ENCODE measurements at regions not wholly inside any gene's neighbourhood (a gene's known extent, or its start where the extent isn't known, plus 50 kb on each side); places are given as distances from the start of the nearest gene placed in this dataset.

- no peaks in the 10 kb centered on the region for H3K4me1 Mint-ChIP-seq (ENCODE audit: low read depth)
- no peaks in the 10 kb centered on the region for H3K9me3 Mint-ChIP-seq
- no peaks in the 10 kb centered on the region for H3K36me3 Mint-ChIP-seq (ENCODE audit: low read depth)
- H3K27ac Mint-ChIP-seq = no peak overlapping the region
- H3K27me3 Mint-ChIP-seq = peaks cover 3% of the 10 kb centered on the region
- intact Hi-C loops (cut with micrococcal nuclease) = no loop called here
- H3K4me3 Mint-ChIP-seq = no peak overlapping the region
Measured at GRCh38 chr2:88320076-88320773, 132.3 kb downstream of the FOXI3 start.

GRCh38 chr2:88318956-88319330 is 133.6 kb downstream of the FOXI3 start:
- Mint-ChIP-seq H3K36me3 (ENCODE audit: low read depth) (no peaks in the 10 kb centered on the region), H3K27me3 (no peaks in the 10 kb centered on the region), H3K4me1 (ENCODE audit: low read depth) (no peaks in the 10 kb centered on the region), H3K4me3 (no peak overlapping the region), H3K9me3 (no peaks in the 10 kb centered on the region), H3K27ac (no peak overlapping the region)
- intact Hi-C loops (cut with micrococcal nuclease) = no loop called here

- Mint-ChIP-seq H3K27me3 (no peaks in the 10 kb centered on the region), H3K4me3 (no peak overlapping the region), H3K9me3 (no peaks in the 10 kb centered on the region), H3K27ac (no peak overlapping the region), H3K36me3 (ENCODE audit: low read depth) (no peaks in the 10 kb centered on the region), H3K4me1 (ENCODE audit: low read depth) (no peaks in the 10 kb centered on the region)
- intact Hi-C loops (cut with micrococcal nuclease) = no loop called here
Measured at GRCh38 chr2:88318071-88318955, 134.2 kb downstream of the FOXI3 start.

GRCh38 chr2:88310787-88311186 is 140.6 kb downstream of the THNSL2 start:
- no peaks in the 10 kb centered on the region for H3K36me3 Mint-ChIP-seq (ENCODE audit: low read depth)
- no peak overlapping the region for H3K27ac Mint-ChIP-seq
- H3K27me3 Mint-ChIP-seq = peaks cover 4% of the 10 kb centered on the region
- H3K4me3 Mint-ChIP-seq = no peak overlapping the region
- H3K4me1 Mint-ChIP-seq (ENCODE audit: low read depth) = no peaks in the 10 kb centered on the region
- H3K9me3 Mint-ChIP-seq = no peaks in the 10 kb centered on the region
- intact Hi-C loops (cut with micrococcal nuclease) = no loop called here

GRCh38 chr2:88307817-88308216 is 137.7 kb downstream of the THNSL2 start:
- Mint-ChIP-seq H3K4me1 (ENCODE audit: low read depth) (no peaks in the 10 kb centered on the region), H3K9me3 (no peaks in the 10 kb centered on the region), H3K27ac (no peak overlapping the region), H3K4me3 (no peak overlapping the region), H3K36me3 (ENCODE audit: low read depth) (no peaks in the 10 kb centered on the region), H3K27me3 (peaks cover 4% of the 10 kb centered on the region)
- intact Hi-C loops (cut with micrococcal nuclease) = loop anchor here (1.0 kb wide), 1 partner anchor 117 kb away; no protein-coding TSS in a partner anchor

GRCh38 chr2:88303865-88304264 is 133.7 kb downstream of the THNSL2 start:
- H3K36me3 Mint-ChIP-seq (ENCODE audit: low read depth) = no peaks in the 10 kb centered on the region
- no peaks in the 10 kb centered on the region for H3K4me1 Mint-ChIP-seq (ENCODE audit: low read depth)
- no peaks in the 10 kb centered on the region for H3K9me3 Mint-ChIP-seq
- H3K27ac Mint-ChIP-seq = no peak overlapping the region
- H3K4me3 Mint-ChIP-seq = no peak overlapping the region
- intact Hi-C loops (cut with micrococcal nuclease) = no loop called here
- H3K27me3 Mint-ChIP-seq = peaks cover 2% of the 10 kb centered on the region

GRCh38 chr2:88296247-88296646 is 126.1 kb downstream of the THNSL2 start:
- intact Hi-C loops (cut with micrococcal nuclease) = no loop called here
- Mint-ChIP-seq H3K36me3 (ENCODE audit: low read depth) (no peaks in the 10 kb centered on the region), H3K4me1 (ENCODE audit: low read depth) (no peaks in the 10 kb centered on the region), H3K4me3 (no peak overlapping the region), H3K27ac (no peak overlapping the region), H3K9me3 (peaks cover 2% of the 10 kb centered on the region), H3K27me3 (peaks cover 4% of the 10 kb centered on the region)

GRCh38 chr2:88283886-88284592 is 113.9 kb downstream of the THNSL2 start:
- intact Hi-C loops (cut with micrococcal nuclease) = no loop called here
- H3K27ac Mint-ChIP-seq = no peak overlapping the region
- H3K9me3 Mint-ChIP-seq = no peaks in the 10 kb centered on the region
- H3K36me3 Mint-ChIP-seq (ENCODE audit: low read depth) = no peaks in the 10 kb centered on the region
- H3K4me1 Mint-ChIP-seq (ENCODE audit: low read depth) = peaks cover 22% of the 10 kb centered on the region
- no peak overlapping the region for H3K4me3 Mint-ChIP-seq
- H3K27me3 Mint-ChIP-seq = peaks cover 23% of the 10 kb centered on the region

- H3K27ac Mint-ChIP-seq = peak overlapping the region; percentile 67
- H3K4me3 Mint-ChIP-seq = no peak overlapping the region
- peaks cover 22% of the 10 kb centered on the region for H3K4me1 Mint-ChIP-seq (ENCODE audit: low read depth)
- peaks cover 20% of the 10 kb centered on the region for H3K27me3 Mint-ChIP-seq
- no peaks in the 10 kb centered on the region for H3K9me3 Mint-ChIP-seq
- no peaks in the 10 kb centered on the region for H3K36me3 Mint-ChIP-seq (ENCODE audit: low read depth)
- intact Hi-C loops (cut with micrococcal nuclease) = no loop called here
Measured at GRCh38 chr2:88281302-88282217, 111.4 kb downstream of the THNSL2 start.

GRCh38 chr2:88269836-88270235 is 99.7 kb downstream of the THNSL2 start:
- H3K4me3 Mint-ChIP-seq = no peak overlapping the region
- no peaks in the 10 kb centered on the region for H3K36me3 Mint-ChIP-seq (ENCODE audit: low read depth)
- H3K9me3 Mint-ChIP-seq = no peaks in the 10 kb centered on the region
- intact Hi-C loops (cut with micrococcal nuclease) = no loop called here
- peaks cover 4% of the 10 kb centered on the region for H3K27me3 Mint-ChIP-seq
- no peaks in the 10 kb centered on the region for H3K4me1 Mint-ChIP-seq (ENCODE audit: low read depth)
- H3K27ac Mint-ChIP-seq = no peak overlapping the region

GRCh38 chr2:88265352-88266303 is 95.5 kb downstream of the THNSL2 start:
- intact Hi-C loops (cut with micrococcal nuclease) = no loop called here

GRCh38 chr2:88263861-88264260 is 93.7 kb downstream of the THNSL2 start:
- H3K4me1 Mint-ChIP-seq (ENCODE audit: low read depth) = peaks cover 7% of the 10 kb centered on the region
- H3K27me3 Mint-ChIP-seq = peaks cover 13% of the 10 kb centered on the region
- H3K9me3 Mint-ChIP-seq = no peaks in the 10 kb centered on the region
- no peak overlapping the region for H3K4me3 Mint-ChIP-seq
- no peaks in the 10 kb centered on the region for H3K36me3 Mint-ChIP-seq (ENCODE audit: low read depth)
- peak overlapping the region; percentile 12 for H3K27ac Mint-ChIP-seq
- intact Hi-C loops (cut with micrococcal nuclease) = no loop called here

More at GRCh38 chr2:88265352-88266303, 95.5 kb downstream of the THNSL2 start:
- Mint-ChIP-seq H3K27ac (peak overlapping the region; percentile 72), H3K9me3 (no peaks in the 10 kb centered on the region), H3K36me3 (ENCODE audit: low read depth) (no peaks in the 10 kb centered on the region), H3K4me1 (ENCODE audit: low read depth) (peaks cover 7% of the 10 kb centered on the region), H3K27me3 (peaks cover 12% of the 10 kb centered on the region), H3K4me3 (no peak overlapping the region)

All from dendritic cell treated with granulocyte-macrophage colony-stimulating factor and Interleukin-4, amounts not matched to agents 40 ng/mL and 50 ng/mL, for 4 days (primary cell).